ENCODE measurements at regions not wholly inside any gene's neighbourhood (a gene's known extent, or its start where the extent isn't known, plus 50 kb on each side); places are given as distances from the start of the nearest gene placed in this dataset.

DNA sequence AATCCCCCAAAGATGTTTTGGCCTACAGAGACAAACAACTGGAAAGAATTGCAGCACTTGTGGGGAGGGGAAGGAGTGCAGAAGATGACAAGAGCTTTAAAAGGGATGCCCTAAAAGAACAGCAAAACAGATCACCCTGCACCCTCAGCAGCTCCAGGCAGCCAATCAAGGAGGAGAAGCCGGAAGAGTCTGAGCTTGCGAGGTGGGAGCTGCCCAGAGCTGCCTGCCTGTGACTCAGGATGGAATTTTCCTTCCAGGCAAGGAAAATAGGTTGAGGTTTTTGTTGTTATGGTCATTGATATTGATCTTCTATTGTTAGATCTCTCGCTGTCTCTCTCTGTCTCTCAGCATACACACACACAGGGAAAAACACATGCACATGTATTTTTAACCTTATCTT, 70.3 kb upstream of the MAP1B start:
- TF ChIP-seq, protein P1, sequence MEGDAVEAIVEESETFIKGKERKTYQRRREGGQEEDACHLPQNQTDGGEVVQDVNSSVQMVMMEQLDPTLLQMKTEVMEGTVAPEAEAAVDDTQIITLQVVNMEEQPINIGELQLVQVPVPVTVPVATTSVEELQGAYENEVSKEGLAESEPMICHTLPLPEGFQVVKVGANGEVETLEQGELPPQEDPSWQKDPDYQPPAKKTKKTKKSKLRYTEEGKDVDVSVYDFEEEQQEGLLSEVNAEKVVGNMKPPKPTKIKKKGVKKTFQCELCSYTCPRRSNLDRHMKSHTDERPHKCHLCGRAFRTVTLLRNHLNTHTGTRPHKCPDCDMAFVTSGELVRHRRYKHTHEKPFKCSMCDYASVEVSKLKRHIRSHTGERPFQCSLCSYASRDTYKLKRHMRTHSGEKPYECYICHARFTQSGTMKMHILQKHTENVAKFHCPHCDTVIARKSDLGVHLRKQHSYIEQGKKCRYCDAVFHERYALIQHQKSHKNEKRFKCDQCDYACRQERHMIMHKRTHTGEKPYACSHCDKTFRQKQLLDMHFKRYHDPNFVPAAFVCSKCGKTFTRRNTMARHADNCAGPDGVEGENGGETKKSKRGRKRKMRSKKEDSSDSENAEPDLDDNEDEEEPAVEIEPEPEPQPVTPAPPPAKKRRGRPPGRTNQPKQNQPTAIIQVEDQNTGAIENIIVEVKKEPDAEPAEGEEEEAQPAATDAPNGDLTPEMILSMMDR (IDR thresholded peaks at IDR 0.05; ENCODE audit: extremely low read depth, missing control alignments): no peak
- DNase-seq (ENCODE audit: low spot score): no peak

DNA sequence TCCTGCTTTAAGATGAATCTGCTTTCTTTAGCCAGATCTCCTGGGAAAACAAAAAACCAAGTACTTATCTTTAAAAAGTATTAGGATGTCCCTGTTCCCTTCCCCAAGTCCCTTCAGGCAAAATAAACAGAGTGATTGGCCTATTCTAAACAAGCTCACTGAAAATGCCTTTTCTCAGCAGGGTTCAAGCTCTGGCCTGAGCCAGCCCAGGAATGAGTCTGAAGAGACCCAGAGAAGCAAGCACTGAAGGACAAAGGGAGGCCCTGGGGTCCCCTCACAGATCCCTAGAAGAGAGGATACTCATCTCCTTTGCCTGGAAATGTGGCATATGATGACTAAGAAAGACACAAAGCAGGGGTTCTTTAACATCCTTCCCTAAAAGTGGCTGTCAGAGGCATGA, 66.8 kb upstream of the MAP1B start:
- DNase-seq (ENCODE audit: low spot score): no peak
- TF ChIP-seq, protein P1 (IDR thresholded peaks at IDR 0.05; ENCODE audit: extremely low read depth, missing control alignments): no peak

- no peak for DNase-seq (ENCODE audit: low spot score)
- TF ChIP-seq, protein P1 (IDR thresholded peaks at IDR 0.05; ENCODE audit: extremely low read depth, missing control alignments): no peak
Measured at GRCh38 chr5:72041654-72042053, 65.6 kb upstream of the MAP1B start.

DNA sequence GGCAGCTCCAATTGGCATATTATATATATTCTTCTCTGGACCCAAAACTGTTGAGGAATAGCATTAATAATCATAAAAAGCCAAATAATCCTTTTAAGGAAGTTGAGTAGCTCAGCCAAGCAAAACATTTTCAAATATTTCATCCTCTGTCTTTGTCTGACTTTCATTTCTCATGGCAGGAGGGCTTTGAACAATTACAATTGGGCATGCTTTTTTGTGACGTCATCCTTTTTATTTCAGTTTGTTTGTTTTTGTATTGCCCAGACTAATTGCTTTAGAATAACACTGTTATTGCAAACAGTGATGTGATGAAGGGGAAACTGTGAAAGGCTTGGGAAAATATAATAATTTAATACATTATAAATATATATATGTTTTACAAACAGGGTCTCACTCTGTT, 65.2 kb upstream of the MAP1B start:
- no peak for DNase-seq (ENCODE audit: low spot score)
- TF ChIP-seq, protein P1 (IDR thresholded peaks at IDR 0.05; ENCODE audit: extremely low read depth, missing control alignments): no peak

- DNase-seq (ENCODE audit: low spot score): no peak
- TF ChIP-seq, protein P1 (IDR thresholded peaks at IDR 0.05; ENCODE audit: extremely low read depth, missing control alignments): no peak
Measured at GRCh38 chr5:72045692-72046091, 61.6 kb upstream of the MAP1B start.

DNA sequence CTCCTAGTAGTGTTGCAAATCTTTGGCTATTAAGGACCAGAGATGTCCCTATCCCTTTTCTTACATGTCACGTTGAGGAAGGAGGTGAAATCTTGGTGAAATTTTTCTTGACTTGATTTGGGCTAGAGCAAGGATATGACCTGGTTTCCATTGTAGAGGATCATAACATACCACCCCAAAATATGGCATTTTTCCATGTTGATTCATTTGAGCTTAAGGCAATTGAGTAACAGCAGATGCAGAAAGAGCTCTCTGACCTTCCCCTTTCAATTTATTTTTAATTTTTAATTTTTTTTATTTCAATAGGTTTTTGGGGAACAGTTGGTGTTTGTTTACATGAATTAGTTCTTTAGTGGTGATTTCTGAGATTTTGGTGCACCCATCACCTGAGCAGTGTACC, 61.2 kb upstream of the MAP1B start:
- TF ChIP-seq, protein P1 (IDR thresholded peaks at IDR 0.05; ENCODE audit: extremely low read depth, missing control alignments): no peak
- no peak for DNase-seq (ENCODE audit: low spot score)

- TF ChIP-seq, protein P1 (IDR thresholded peaks at IDR 0.05; ENCODE audit: extremely low read depth, missing control alignments): no peak
- DNase-seq (ENCODE audit: low spot score): no peak
Measured at GRCh38 chr5:72055636-72056035, 51.6 kb upstream of the MAP1B start.

Measured in GM20000 (cell line).